AG04450 (cell line): ENCODE measurements at regions not wholly inside any gene's neighbourhood (a gene's known extent, or its start where the extent isn't known, plus 50 kb on each side); places are given as distances from the start of the nearest gene placed in this dataset.

Source experiments
- CTCF ChIA-PET: fragments of 300-600, 350-600 bp; formaldehyde crosslinking; extraction: SDS; loops from one replicate; lab custom pipeline; 2022; ENCODE audit warnings: antibody characterized with exemption, inconsistent platforms; lab: Charles Lee
- POLR2A ChIA-PET: fragments of 350-600 bp; formaldehyde crosslinking; extraction: SDS; loops from one replicate; lab custom pipeline; 2021; ENCODE audit warnings: antibody characterized with exemption, inconsistent platforms; lab: Yijun Ruan, JAX
- DNase-seq: peaks from one replicate; pipeline ENCODE4 v3.0.0-alpha.2; 2011; ENCODE audit warnings: low read depth, low spot score
- H3K27ac ChIP-seq: one replicate; pipeline ENCODE4 v1.5.1; 2012; ENCODE audit warnings: low read depth, low read length, control low read depth
- H3K27me3 ChIP-seq: one replicate; pipeline ENCODE4 v1.6.0; 2012; ENCODE audit warnings: low read length; ENCODE audit not compliant: control insufficient read depth, insufficient read depth
- H3K4me3 ChIP-seq: 2 replicates; pipeline ENCODE4 v1.5.1; 2011; ENCODE audit warnings: mild to moderate bottlenecking, low read depth, low read length, control low read depth
- H3K9me3 ChIP-seq: 2 replicates; pipeline ENCODE4 v1.5.1; 2012; ENCODE audit warnings: low read length; ENCODE audit not compliant: control insufficient read depth, insufficient read depth
- CTCF ChIP-seq: IDR thresholded peaks from 2 replicates; pipeline ENCODE4 v1.5.1; 2011; ENCODE audit warnings: low read depth, low read length, control low read depth, inconsistent platforms

GRCh38 chr2:735670-736218 is 58.5 kb upstream of the TMEM18 start:
- CTCF ChIA-PET: interaction anchor here (1.4 to 1.6 kb wide), 2 partner anchors 21 to 809 kb away, joined by 3 to 4 read pairs; no protein-coding TSS in a partner anchor
- H3K4me3 ChIP-seq: no peak overlapping the region

GRCh38 chr2:734496-734895 is 57.3 kb upstream of the TMEM18 start:
- POLR2A ChIA-PET: no interaction called here
- H3K27me3 ChIP-seq: no peaks in the 10 kb centered on the region
- CTCF ChIA-PET: interaction anchor here (1.4 kb wide), 1 partner anchor 20 kb away, joined by 4 read pairs; no protein-coding TSS in a partner anchor
- DNase-seq: no peak
- H3K4me3 ChIP-seq: no peak overlapping the region
- peaks cover 12% of the 10 kb centered on the region; the same call in 1 of the 2 replicates for H3K9me3 ChIP-seq
- no peak overlapping the region for H3K27ac ChIP-seq
- no peak for TF ChIP-seq CTCF

More at GRCh38 chr2:735670-736218, 58.5 kb upstream of the TMEM18 start:
- TF ChIP-seq CTCF: no peak
- POLR2A ChIA-PET: no interaction called here
- no peak for DNase-seq
- no peaks in the 10 kb centered on the region for H3K27me3 ChIP-seq
- peaks cover 12% of the 10 kb centered on the region; the same call in 1 of the 2 replicates for H3K9me3 ChIP-seq
- H3K27ac ChIP-seq: no peak overlapping the region

GRCh38 chr2:733495-733894 is 56.3 kb upstream of the TMEM18 start:
- H3K4me3 ChIP-seq: no peak overlapping the region
- ChIA-PET POLR2A (no interaction called here), CTCF (no interaction called here)
- peaks cover 12% of the 10 kb centered on the region; the same call in 1 of the 2 replicates for H3K9me3 ChIP-seq
- no peak for DNase-seq
- TF ChIP-seq CTCF: no peak
- no peaks in the 10 kb centered on the region for H3K27me3 ChIP-seq
- no peak overlapping the region for H3K27ac ChIP-seq

- DNase-seq: no peak
- peaks cover 12% of the 10 kb centered on the region; the same call in 1 of the 2 replicates for H3K9me3 ChIP-seq
- H3K27ac ChIP-seq: no peak overlapping the region
- H3K27me3 ChIP-seq: no peaks in the 10 kb centered on the region
- ChIA-PET CTCF (no interaction called here), POLR2A (no interaction called here)
- no peak overlapping the region for H3K4me3 ChIP-seq
- TF ChIP-seq CTCF: no peak
Measured at GRCh38 chr2:733001-733400, 55.8 kb upstream of the TMEM18 start.

- no peak for DNase-seq
- H3K27ac ChIP-seq: no peak overlapping the region
- no peak for TF ChIP-seq CTCF
- ChIA-PET CTCF (no interaction called here), POLR2A (no interaction called here)
- H3K27me3 ChIP-seq: no peaks in the 10 kb centered on the region
- H3K9me3 ChIP-seq: peaks cover 12% of the 10 kb centered on the region; the same call in 1 of the 2 replicates
- H3K4me3 ChIP-seq: no peak overlapping the region
Measured at GRCh38 chr2:731711-732110, 54.5 kb upstream of the TMEM18 start.
